CD4-positive, alpha-beta T cell treated with Interleukin-15 for 1 hour (primary cell): ENCODE measurements at regions not wholly inside any gene's neighbourhood (a gene's known extent, or its start where the extent isn't known, plus 50 kb on each side); places are given as distances from the start of the nearest gene placed in this dataset.

Source experiments
- DNase-seq: peaks from one replicate; pipeline ENCODE4 v3.0.0-alpha.2; 2020

GRCh38 chr6:45741437-45742171, 274.1 kb downstream of the CLIC5 start:
- DNase-seq, result peak; percentile 18

- DNase-seq, result no peak
Observed at GRCh38 chr6:45739058-45739457, 276.6 kb downstream of the CLIC5 start.

GRCh38 chr6:45738057-45738455, 277.6 kb downstream of the CLIC5 start:
- no peak for DNase-seq

GRCh38 chr6:45737331-45738056, 278.2 kb downstream of the CLIC5 start:
- DNase-seq, result no peak

GRCh38 chr6:45736134-45736533, 279.5 kb downstream of the CLIC5 start:
- DNase-seq, result no peak

- no peak for DNase-seq
Observed at GRCh38 chr6:45732731-45733130, 282.9 kb downstream of the CLIC5 start.

- DNase-seq, result no peak
Observed at GRCh38 chr6:45730232-45730631, 285.4 kb downstream of the CLIC5 start.

- DNase-seq, result no peak
Observed at GRCh38 chr6:45728674-45729073, 287.0 kb downstream of the CLIC5 start.

GRCh38 chr6:45727819-45728449, 287.7 kb downstream of the CLIC5 start:
- no peak for DNase-seq

GRCh38 chr6:45727228-45727627, 288.4 kb downstream of the CLIC5 start:
- DNase-seq, result no peak

- no peak for DNase-seq
Observed at GRCh38 chr6:45726444-45726843, 289.2 kb downstream of the CLIC5 start.

- no peak for DNase-seq
Observed at GRCh38 chr6:45724511-45724910, 291.1 kb downstream of the CLIC5 start.

GRCh38 chr6:45724027-45724426, 291.6 kb downstream of the CLIC5 start:
- no peak for DNase-seq

- no peak for DNase-seq
Observed at GRCh38 chr6:45722876-45723275, 292.8 kb downstream of the CLIC5 start.

- DNase-seq, result no peak
Observed at GRCh38 chr6:45721665-45722064, 294.0 kb downstream of the CLIC5 start.

GRCh38 chr6:45718871-45719270, 296.8 kb downstream of the CLIC5 start:
- DNase-seq, result no peak

- no peak for DNase-seq
Observed at GRCh38 chr6:45718131-45718530, 297.5 kb downstream of the CLIC5 start.

GRCh38 chr6:45717715-45718114, 297.9 kb downstream of the CLIC5 start:
- no peak for DNase-seq

- no peak for DNase-seq
Observed at GRCh38 chr6:45717027-45717426, 298.6 kb downstream of the CLIC5 start.

- DNase-seq, result no peak
Observed at GRCh38 chr6:45715508-45715803, 300.2 kb downstream of the CLIC5 start.

- peak; percentile 47 for DNase-seq
Observed at GRCh38 chr6:45714741-45715507, 300.7 kb downstream of the CLIC5 start.

- DNase-seq, result no peak
Observed at GRCh38 chr6:45714006-45714730, 301.5 kb downstream of the CLIC5 start.
